Gastroesophageal sphincter (tissue), 3 donors: ENCODE measurements at regions not wholly inside any gene's neighbourhood (a gene's known extent, or its start where the extent isn't known, plus 50 kb on each side); places are given as distances from the start of the nearest gene placed in this dataset.

ENCODE experiments used
- POLR2A ChIP-seq, 2 donors: fragments of 450-650 bp; IDR thresholded peaks; one replicate each; pipeline ENCODE4 v1.6.1; 2017; ENCODE audit warnings: antibody characterized with exemption in 2 of 2, mild to moderate bottlenecking in 2 of 2, moderate library complexity in 1 of 2
- TF ChIP-seq, protein P1 (sequence below), 4 experiments: fragments of 200-600 bp in 2 of 4; fragments of 450-650 bp in 2 of 4; sonication (generic) in 1 of 4; IDR thresholded peaks; one replicate each; pipeline ENCODE4 v1.5.1; 2017 to 2019; ENCODE audit warnings: antibody characterized with exemption in 4 of 4, mild to moderate bottlenecking in 2 of 4, moderate library complexity in 2 of 4

DNA sequence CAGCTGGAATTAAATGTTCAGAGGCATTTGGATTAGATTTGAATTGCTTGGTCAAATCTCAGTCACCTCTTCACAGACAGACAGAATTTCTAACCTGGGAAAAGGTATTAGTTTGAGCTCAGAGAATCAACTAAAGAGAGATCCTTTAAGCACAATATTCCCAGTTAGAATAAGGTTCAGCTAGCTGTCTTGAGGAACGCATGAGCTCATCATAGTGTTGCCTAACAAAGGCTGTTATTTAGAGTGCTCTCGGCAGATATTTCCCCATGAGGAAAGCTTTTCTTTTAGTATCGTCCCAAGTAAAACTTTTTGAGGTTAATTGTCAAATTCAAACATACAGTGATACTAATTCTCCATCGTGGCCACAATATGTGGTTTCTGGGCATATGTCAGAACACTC, 269.9 kb downstream of the HLX start:
- TF ChIP-seq, protein P1, sequence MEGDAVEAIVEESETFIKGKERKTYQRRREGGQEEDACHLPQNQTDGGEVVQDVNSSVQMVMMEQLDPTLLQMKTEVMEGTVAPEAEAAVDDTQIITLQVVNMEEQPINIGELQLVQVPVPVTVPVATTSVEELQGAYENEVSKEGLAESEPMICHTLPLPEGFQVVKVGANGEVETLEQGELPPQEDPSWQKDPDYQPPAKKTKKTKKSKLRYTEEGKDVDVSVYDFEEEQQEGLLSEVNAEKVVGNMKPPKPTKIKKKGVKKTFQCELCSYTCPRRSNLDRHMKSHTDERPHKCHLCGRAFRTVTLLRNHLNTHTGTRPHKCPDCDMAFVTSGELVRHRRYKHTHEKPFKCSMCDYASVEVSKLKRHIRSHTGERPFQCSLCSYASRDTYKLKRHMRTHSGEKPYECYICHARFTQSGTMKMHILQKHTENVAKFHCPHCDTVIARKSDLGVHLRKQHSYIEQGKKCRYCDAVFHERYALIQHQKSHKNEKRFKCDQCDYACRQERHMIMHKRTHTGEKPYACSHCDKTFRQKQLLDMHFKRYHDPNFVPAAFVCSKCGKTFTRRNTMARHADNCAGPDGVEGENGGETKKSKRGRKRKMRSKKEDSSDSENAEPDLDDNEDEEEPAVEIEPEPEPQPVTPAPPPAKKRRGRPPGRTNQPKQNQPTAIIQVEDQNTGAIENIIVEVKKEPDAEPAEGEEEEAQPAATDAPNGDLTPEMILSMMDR (IDR thresholded peaks at IDR 0.05): no peak
- TF ChIP-seq POLR2A (IDR thresholded peaks at IDR 0.05): no peak
